GM18498 (cell line): ENCODE measurements at regions not wholly inside any gene's neighbourhood (a gene's known extent, or its start where the extent isn't known, plus 50 kb on each side); places are given as distances from the start of the nearest gene placed in this dataset.

Experiments used
- ATAC-seq: cut with Tn5 transposase; IDR thresholded peaks from one replicate; pipeline ENCODE4 v1.9.1; 2021; ENCODE audit warnings: mild to moderate bottlenecking, moderate library complexity; ENCODE audit not compliant: unreplicated experiment

DNA sequence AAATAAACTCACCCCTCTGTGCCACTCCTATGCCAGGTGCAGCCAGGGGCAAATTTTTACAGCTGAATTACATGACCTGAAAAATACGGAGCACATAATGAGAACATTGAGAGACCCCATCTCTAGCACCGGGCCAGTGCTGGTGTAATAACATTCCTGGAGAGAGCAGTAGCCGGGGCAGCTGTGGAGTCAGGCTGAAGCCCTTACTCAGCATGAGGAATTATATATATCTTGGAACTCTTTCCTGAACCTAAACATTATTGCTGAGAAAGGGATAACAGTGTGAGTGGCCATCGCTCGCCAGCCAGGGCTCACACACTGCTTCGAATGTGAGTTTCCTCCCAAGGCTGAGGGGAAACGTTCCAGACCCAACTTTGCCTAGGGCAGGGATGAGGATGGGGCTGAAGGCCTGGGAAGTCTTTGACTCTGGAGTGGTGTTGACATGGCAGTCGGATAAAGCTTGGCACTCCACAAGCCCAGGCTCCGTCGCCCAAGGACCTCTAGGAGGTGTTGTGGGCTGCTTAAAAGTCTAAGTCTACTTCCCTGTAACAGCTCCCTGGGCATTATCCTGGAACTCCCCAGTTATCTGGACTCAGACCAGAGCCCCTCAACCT lies 269.8 kb downstream of the CDC5L start:
- ATAC-seq, result no peak

- ATAC-seq, result no peak
Measured at GRCh38 chr6:44658571-44658970, 271.1 kb downstream of the CDC5L start.

DNA sequence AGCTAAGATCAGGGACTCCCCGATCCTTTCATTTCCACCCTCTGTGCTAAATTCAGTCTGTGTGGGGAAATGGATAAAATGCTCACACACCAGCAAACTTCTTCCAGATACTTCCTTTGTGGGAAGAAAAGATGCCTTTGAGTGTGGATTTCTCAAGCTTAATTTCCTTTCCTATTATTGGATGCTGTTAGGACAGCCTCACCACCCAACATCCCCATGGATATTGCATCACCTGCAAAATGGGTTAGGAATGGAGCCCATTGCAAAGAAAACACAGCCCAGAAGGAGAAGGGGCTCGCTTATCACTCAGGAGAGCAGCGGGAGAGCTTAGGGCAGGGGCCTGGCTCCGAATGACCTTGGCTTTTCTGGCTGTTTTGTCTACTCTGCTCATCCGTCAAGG lies 272.2 kb downstream of the CDC5L start:
- ATAC-seq, result no peak

GRCh38 chr6:44660561-44661220 lies 273.2 kb downstream of the CDC5L start:
- ATAC-seq, result no peak

GRCh38 chr6:44661221-44662008 lies 273.9 kb downstream of the CDC5L start:
- no peak for ATAC-seq

DNA sequence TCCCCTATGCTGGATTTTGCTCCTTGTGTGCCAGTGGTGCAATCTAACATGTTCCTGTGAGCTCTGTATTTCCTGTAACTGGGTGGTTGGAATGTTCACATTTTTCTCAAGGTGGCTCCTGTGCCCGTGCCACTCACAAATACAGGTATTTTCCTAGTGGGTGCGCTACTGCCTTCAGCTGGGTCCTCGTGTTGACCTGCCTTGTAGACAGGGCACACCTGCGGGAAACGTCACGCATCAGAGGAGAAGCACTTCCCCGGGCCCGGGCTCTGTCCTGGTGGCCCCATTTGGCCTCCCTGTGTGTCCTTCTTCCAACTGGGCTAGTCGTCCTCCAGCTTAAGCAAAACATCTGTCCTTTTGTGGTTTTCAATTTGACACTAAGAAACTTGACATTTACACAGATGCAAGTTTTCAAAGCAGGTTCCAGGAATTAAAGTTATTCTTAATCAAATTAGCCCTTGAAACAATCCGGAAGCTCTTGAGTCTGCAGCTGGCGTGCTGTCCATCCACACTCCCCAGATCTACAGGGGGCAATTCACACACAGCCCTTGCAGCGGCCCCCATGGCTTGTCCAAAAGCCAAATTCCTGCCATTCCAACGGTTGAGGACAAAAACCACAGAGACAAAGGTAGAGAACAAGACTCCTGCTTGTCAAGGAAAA lies 275.1 kb downstream of the CDC5L start:
- no peak for ATAC-seq

DNA sequence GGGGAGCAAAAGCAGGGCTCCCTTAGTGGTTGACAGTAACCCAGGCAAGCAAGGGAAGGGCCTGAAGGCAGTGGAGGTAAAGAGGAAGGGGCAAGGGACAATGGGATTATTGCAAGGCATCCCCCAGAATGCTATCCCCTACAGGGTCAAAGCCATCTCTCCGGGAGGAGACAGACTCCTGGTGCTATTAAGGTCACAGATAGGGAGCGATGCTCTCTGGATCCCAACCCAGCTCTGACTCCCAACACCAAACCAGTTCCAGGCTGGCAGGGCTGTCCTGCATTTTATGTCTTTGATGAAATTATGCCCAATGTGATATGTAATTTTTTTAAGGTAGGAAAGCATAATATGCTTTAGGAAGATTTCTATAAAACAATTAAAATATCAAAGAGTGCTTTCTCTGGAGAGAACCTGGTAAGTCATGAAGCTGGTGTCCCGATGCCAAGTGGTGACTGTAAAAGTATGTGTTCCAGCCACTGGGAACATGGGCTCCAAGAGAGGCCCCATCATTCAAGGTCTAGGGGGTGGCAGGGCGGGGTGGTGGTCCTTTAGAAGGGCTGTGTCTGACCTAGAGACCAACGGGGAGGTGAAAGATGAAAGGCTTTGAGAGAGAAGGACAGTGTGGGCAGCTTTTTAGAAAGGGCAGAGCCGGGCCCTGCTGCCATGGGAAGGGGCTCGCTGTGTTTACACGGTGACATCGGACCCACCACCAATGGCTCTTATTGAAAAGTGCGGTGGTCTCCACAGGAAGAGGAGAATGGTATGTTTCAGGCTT lies 276.5 kb downstream of the CDC5L start:
- ATAC-seq, result no peak

GRCh38 chr6:44664716-44665115 lies 277.2 kb downstream of the CDC5L start:
- no peak for ATAC-seq

GRCh38 chr6:44665143-44665542 lies 277.6 kb downstream of the CDC5L start:
- no peak for ATAC-seq

GRCh38 chr6:44665683-44666082 lies 278.2 kb downstream of the CDC5L start:
- ATAC-seq, result no peak

DNA sequence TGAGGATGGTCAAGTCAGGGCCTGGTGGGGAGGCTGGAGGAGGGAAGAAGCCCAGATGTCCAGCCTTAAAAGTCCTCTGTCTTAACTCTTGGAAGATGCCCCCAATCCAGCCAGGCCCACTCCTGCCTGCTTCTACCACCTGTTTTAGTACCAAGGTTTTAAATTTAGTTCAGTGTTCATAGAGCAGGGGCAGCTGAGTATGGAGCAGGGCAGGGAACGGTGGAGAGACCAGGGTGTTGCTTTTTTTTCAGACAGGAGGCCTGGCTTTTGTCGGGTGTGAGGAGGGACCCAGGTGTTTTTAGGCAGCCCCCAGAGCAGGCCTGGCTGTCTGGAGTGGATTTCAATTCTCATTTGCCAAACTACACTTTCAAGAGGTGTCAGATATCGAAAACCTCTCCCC lies 278.8 kb downstream of the CDC5L start:
- no peak for ATAC-seq

- ATAC-seq, result no peak
Measured at GRCh38 chr6:44667226-44667625, 279.7 kb downstream of the CDC5L start.

- peak; percentile 61 for ATAC-seq
Measured at GRCh38 chr6:44667668-44668390, 280.3 kb downstream of the CDC5L start.

GRCh38 chr6:44668391-44668930 lies 281.0 kb downstream of the CDC5L start:
- no peak for ATAC-seq

DNA sequence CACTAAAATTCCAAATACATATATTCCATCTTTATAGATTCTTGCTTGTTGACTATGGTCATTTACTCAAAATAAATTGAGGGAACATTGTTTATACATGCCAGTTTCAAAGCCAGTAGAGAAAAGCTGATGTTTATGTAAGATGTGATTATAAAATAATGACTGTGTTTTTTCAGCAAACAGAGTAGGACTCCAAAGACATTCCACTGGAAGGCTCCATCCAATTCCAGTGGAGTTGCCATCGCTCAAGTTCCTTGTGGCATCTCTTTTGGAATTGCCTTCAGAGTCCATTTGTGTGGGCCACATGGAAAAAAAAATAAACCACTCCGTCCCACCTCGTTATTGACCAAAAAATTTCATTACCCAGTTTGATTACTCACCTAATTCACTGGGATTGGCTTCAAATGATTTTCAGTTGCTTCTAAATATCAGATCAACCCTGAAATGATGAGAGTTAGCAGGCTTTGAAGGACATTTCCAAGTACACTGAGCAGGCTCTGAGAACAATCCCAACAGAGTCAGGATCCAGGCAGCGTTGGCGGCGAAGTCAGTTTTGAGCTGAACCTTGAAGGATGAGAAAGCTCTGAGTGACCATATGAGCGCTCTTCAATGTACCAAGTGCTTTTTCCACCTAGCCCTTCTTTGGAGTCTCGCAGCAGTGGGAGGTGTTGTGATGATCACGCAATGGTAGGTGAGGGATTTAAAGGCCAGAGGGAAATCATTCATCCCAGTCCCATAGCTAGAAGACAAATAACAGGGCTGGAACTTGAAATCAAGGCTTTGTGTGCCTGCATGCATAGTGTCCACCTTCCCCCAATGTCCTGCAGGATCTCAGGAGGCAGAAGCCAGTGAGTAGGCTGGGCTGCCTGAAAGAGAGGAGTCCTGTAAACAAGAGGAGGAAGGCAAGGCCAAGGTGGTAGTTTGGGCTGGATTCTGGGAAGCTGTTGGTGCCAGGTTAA lies 281.7 kb downstream of the CDC5L start:
- ATAC-seq, result no peak

- no peak for ATAC-seq
Measured at GRCh38 chr6:44670146-44670545, 282.6 kb downstream of the CDC5L start.

- no peak for ATAC-seq
Measured at GRCh38 chr6:44671333-44671732, 283.8 kb downstream of the CDC5L start.

GRCh38 chr6:44672086-44672485 lies 284.6 kb downstream of the CDC5L start:
- ATAC-seq, result no peak

DNA sequence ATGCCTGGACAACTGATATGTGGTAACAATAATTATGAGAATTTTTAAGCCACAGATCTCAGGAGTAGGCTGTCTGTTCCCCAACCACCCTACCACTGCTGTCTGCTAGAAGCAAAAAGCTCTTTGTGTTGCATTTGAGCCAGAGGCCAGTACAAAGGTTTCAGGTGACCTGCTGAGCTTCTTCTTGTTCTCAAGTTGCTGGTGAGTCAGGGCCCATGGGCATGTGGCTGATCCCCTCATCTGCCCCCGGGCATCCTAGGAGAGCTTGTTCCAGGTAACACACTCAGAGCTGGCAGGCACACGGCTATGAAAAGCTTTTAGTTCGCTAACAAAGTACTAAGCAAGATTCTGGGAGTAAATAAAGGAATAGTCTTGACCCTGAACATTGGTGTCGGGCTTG lies 285.3 kb downstream of the CDC5L start:
- no peak for ATAC-seq
